Colonic mucosa (tissue), 4 donors: ENCODE measurements at regions not wholly inside any gene's neighbourhood (a gene's known extent, or its start where the extent isn't known, plus 50 kb on each side); places are given as distances from the start of the nearest gene placed in this dataset.

Experiments used
- DNase-seq: peaks from one replicate; pipeline ENCODE4 v3.0.0-alpha.2; 2020
- H3K27ac ChIP-seq: fragments of 200-600 bp; one replicate; pipeline ENCODE4 v1.8.0; 2021
- H3K27me3 ChIP-seq: fragments of 200-600 bp; one replicate; pipeline ENCODE4 v1.8.0; 2021
- H3K36me3 ChIP-seq: fragments of 200-600 bp; one replicate; pipeline ENCODE4 v1.8.0; 2021
- H3K4me1 ChIP-seq: fragments of 200-600 bp; one replicate; pipeline ENCODE4 v1.8.0; 2021; ENCODE audit warnings: mild to moderate bottlenecking
- H3K4me3 ChIP-seq: fragments of 200-600 bp; one replicate; pipeline ENCODE4 v1.8.0; 2021
- H3K9ac ChIP-seq, 2 donors: one replicate each; pipeline ENCODE4 v1.7.0; 2013; ENCODE audit warnings: control low read depth in 2 of 2, low read depth in 2 of 2, low read length in 2 of 2
- H3K9me3 ChIP-seq: fragments of 200-600 bp; one replicate; pipeline ENCODE4 v1.8.0; 2021
- intact Hi-C: fragments of 100-400 bp; cut with DNase I; formaldehyde crosslinking; loops from one replicate; pipeline ENCODE4 v1.14.1; 2022
- TF ChIP-seq, protein P1 (sequence below): fragments of 200-600 bp; IDR thresholded peaks from one replicate; pipeline ENCODE4 v1.8.0; 2022; ENCODE audit warnings: antibody characterized with exemption, mild to moderate bottlenecking
- donor health status: healthy.
- donor health status: DM: no; HTN: no; CAD: no.
- donor health status: DM: no; HTN: no; CAD: no.

DNA sequence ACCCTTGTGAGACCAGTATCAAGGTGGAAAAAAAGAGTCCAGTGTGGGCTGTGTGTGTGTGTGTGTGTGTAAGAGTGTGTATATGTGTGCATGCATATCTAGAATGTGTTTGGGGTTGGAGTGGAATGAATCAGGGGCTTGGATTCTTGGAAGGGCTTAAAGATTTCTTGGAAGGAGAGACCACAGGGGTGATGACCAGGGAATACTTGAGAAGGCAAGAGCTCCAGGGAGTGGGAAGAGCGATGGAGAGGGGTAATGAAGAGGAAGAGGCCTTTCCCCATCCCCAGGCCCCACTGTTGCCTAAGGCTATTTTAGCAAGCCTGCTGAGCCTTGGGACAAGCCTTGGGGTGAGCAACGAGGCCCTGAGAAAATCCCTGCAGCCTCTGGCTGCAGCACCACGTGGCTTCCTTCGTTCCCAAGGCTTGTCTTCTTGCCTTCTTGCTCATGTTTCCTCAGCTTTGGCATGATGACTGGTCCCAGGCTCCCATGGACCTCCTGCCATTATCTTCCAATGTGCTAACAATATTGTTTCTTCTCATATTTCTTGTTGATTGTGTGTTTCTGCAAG lies 663.4 kb downstream of the INHBA start:
- intact Hi-C loops, result no loop called here
- H3K27ac ChIP-seq, result no peak overlapping the region
- TF ChIP-seq, protein P1, sequence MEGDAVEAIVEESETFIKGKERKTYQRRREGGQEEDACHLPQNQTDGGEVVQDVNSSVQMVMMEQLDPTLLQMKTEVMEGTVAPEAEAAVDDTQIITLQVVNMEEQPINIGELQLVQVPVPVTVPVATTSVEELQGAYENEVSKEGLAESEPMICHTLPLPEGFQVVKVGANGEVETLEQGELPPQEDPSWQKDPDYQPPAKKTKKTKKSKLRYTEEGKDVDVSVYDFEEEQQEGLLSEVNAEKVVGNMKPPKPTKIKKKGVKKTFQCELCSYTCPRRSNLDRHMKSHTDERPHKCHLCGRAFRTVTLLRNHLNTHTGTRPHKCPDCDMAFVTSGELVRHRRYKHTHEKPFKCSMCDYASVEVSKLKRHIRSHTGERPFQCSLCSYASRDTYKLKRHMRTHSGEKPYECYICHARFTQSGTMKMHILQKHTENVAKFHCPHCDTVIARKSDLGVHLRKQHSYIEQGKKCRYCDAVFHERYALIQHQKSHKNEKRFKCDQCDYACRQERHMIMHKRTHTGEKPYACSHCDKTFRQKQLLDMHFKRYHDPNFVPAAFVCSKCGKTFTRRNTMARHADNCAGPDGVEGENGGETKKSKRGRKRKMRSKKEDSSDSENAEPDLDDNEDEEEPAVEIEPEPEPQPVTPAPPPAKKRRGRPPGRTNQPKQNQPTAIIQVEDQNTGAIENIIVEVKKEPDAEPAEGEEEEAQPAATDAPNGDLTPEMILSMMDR, result no peak

DNA sequence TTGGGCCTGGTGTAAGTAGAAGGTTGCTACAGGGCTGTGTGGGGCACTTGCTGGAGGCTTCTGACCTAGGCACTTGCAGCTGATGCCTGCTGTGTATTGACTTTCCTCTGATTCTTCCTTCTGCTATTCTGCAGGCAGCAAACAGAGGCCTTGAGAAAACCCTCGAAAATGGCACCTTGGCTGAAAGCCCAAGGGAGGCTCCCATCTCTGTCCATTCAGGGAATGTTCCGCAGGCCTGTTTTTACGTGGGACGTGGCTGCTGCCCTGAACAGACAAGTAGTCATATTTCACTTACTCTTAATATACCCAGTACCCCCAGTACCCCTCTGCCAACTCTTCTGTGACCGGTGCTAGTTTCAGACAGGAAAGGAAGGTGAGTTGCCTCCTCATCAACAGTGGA lies 664.7 kb downstream of the INHBA start:
- no peak overlapping the region for H3K9ac ChIP-seq
- no peaks in the 10 kb centered on the region for H3K36me3 ChIP-seq
- H3K27me3 ChIP-seq, result no peaks in the 10 kb centered on the region
- H3K9me3 ChIP-seq, result no peaks in the 10 kb centered on the region
- no peaks in the 10 kb centered on the region for H3K4me1 ChIP-seq
- no peak for DNase-seq
- intact Hi-C loops, result no loop called here
- H3K27ac ChIP-seq, result no peak overlapping the region
- no peak overlapping the region for H3K4me3 ChIP-seq
- TF ChIP-seq, protein P1, result no peak

More for the DNA sequence above, 663.4 kb downstream of the INHBA start:
- no peaks in the 10 kb centered on the region for H3K27me3 ChIP-seq
- no peak for DNase-seq
- H3K9ac ChIP-seq, result no peak overlapping the region
- H3K36me3 ChIP-seq, result no peaks in the 10 kb centered on the region
- no peaks in the 10 kb centered on the region for H3K9me3 ChIP-seq
- H3K4me1 ChIP-seq, result no peaks in the 10 kb centered on the region
- no peak overlapping the region for H3K4me3 ChIP-seq

DNA sequence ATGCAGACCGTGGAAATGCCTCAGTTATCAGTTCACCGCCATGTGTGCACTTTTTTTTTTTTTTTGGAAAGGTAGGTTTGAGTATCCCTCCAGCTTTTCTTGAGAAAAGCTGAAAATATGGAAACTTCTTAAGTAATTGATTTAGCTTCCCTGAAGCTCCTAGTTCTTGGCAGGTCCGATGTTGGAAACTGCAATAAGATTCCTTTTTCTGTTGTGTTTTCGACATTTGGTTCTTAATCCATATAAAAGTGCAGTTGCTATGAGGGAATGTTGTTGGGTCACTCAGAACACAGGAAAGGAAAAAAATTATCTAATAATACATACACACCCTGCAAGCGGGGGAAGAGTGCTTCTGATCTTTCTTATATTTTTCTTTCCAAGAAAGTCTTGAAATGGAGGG lies 665.2 kb downstream of the INHBA start:
- Histone ChIP-seq H3K4me3 (no peak overlapping the region), H3K27ac (no peak overlapping the region), H3K4me1 (no peaks in the 10 kb centered on the region), H3K9me3 (no peaks in the 10 kb centered on the region), H3K36me3 (no peaks in the 10 kb centered on the region), H3K9ac (no peak overlapping the region), H3K27me3 (no peaks in the 10 kb centered on the region)
- no peak for DNase-seq
- intact Hi-C loops, result no loop called here
- TF ChIP-seq, protein P1, result no peak

DNA sequence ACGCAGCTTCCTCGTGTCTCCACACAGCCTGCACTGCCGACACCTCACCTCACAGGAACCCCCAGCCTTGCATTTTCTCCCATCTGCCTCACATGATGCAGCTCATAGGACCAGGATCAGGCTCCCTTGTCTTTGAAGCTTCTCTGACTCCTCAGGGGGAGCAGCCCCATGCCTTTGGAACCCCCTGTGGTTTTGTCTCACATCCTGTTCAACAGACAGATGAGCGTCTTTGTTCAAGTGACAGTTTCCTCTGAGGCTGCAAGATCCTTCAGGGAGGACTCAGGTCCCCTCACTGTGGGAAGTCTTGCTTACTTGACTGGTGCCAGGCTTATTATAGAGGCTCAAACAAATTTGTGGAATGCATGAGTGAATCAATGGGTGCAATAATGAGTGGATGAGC lies 667.1 kb downstream of the INHBA start:
- no peak for DNase-seq
- Histone ChIP-seq H3K9ac (no peak overlapping the region), H3K4me1 (no peaks in the 10 kb centered on the region), H3K9me3 (no peaks in the 10 kb centered on the region), H3K27ac (no peak overlapping the region), H3K27me3 (no peaks in the 10 kb centered on the region), H3K36me3 (no peaks in the 10 kb centered on the region), H3K4me3 (no peak overlapping the region)
- TF ChIP-seq, protein P1, result no peak
- intact Hi-C loops, result no loop called here

DNA sequence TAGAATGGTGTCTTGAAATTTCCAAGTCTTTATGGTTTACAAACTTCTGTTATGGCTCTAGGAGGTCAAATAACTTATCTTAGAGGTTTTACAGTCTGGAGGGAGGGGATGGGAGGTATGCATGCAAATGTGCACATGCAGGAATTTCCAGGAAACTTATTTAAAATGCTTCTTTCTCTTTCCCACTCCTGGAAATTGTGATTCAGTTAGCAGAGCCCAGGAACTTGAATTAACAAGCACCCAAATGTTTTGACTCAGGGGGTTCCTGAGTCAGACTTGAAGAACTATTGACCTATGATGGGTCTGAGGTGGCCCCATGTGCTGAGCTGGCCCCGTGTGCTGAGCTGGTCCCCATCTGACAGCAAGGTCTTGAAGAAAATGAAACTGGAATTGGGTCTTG lies 669.4 kb downstream of the INHBA start:
- Histone ChIP-seq H3K4me1 (no peaks in the 10 kb centered on the region), H3K4me3 (no peak overlapping the region), H3K9ac (no peak overlapping the region), H3K27ac (no peak overlapping the region), H3K36me3 (no peaks in the 10 kb centered on the region), H3K9me3 (no peaks in the 10 kb centered on the region), H3K27me3 (no peaks in the 10 kb centered on the region)
- intact Hi-C loops, result no loop called here
- TF ChIP-seq, protein P1, result no peak
- no peak for DNase-seq
